Kidney glomerular epithelial cell (primary cell): ENCODE measurements at regions not wholly inside any gene's neighbourhood (a gene's known extent, or its start where the extent isn't known, plus 50 kb on each side); places are given as distances from the start of the nearest gene placed in this dataset.
A peak's percentile ranks its signal among the peaks of the same experiment; 100 is the strongest.
"Not testable (repeated sequence)": the region's sequence is repeated elsewhere in the genome, so short reads cannot be mapped to it uniquely, and the experiment has no call there.

Source experiments
- DNase-seq: peaks from one replicate; lab custom pipeline; 2025; lab: John Stamatoyannopoulos, UW

GRCh38 chr7:79778786-79779770, 325.6 kb upstream of the MAGI2 start:
- no peak for DNase-seq

- DNase-seq = no peak
Measured at GRCh38 chr7:79775911-79776310, 322.4 kb upstream of the MAGI2 start.

GRCh38 chr7:79774150-79774549, 320.7 kb upstream of the MAGI2 start:
- DNase-seq = no peak

- DNase-seq = no peak
Measured at GRCh38 chr7:79770970-79771369, 317.5 kb upstream of the MAGI2 start.

GRCh38 chr7:79770063-79770462, 316.6 kb upstream of the MAGI2 start:
- no peak for DNase-seq

GRCh38 chr7:79767876-79768560, 314.6 kb upstream of the MAGI2 start:
- not testable (repeated sequence) for DNase-seq

- not testable (repeated sequence) for DNase-seq
Measured at GRCh38 chr7:79767192-79767591, 313.7 kb upstream of the MAGI2 start.

GRCh38 chr7:79761876-79762429, 308.5 kb upstream of the MAGI2 start:
- no peak for DNase-seq

GRCh38 chr7:79750941-79751340, 297.5 kb upstream of the MAGI2 start:
- not testable (repeated sequence) for DNase-seq

GRCh38 chr7:79749856-79750255, 296.4 kb upstream of the MAGI2 start:
- DNase-seq = no peak

- DNase-seq = no peak
Measured at GRCh38 chr7:79741684-79742083, 288.2 kb upstream of the MAGI2 start.

GRCh38 chr7:79740076-79740475, 286.6 kb upstream of the MAGI2 start:
- no peak for DNase-seq

GRCh38 chr7:79739036-79739709, 285.7 kb upstream of the MAGI2 start:
- not testable (repeated sequence) for DNase-seq

- DNase-seq = no peak
Measured at GRCh38 chr7:79736418-79736817, 283.0 kb upstream of the MAGI2 start.

- no peak for DNase-seq
Measured at GRCh38 chr7:79735012-79735411, 281.5 kb upstream of the MAGI2 start.

GRCh38 chr7:79734181-79734580, 280.7 kb upstream of the MAGI2 start:
- no peak for DNase-seq

GRCh38 chr7:79732535-79732934, 279.1 kb upstream of the MAGI2 start:
- no peak for DNase-seq

GRCh38 chr7:79730971-79731370, 277.5 kb upstream of the MAGI2 start:
- DNase-seq = peak; percentile 26

- DNase-seq = no peak
Measured at GRCh38 chr7:79723833-79724618, 270.6 kb upstream of the MAGI2 start.

- DNase-seq = no peak
Measured at GRCh38 chr7:79722217-79722616, 268.8 kb upstream of the MAGI2 start.

- no peak for DNase-seq
Measured at GRCh38 chr7:79719216-79719615, 265.7 kb upstream of the MAGI2 start.
